Endothelial cell of umbilical vein (primary cell): ENCODE measurements at regions not wholly inside any gene's neighbourhood (a gene's known extent, or its start where the extent isn't known, plus 50 kb on each side); places are given as distances from the start of the nearest gene placed in this dataset.

ENCODE experiments used
- BruUV-seq: library from RNA; stranded (reverse); fragments of 400-500 nt; replicated peaks from 2 replicates; lab custom pipeline; 2021; lab: Mats Ljungman, UMichigan
- CTCF ChIA-PET: fragments of 300-600, 350-600 bp; sonication (Branson Sonifier 250); formaldehyde crosslinking; loops from one replicate; lab custom pipeline; 2021; ENCODE audit warnings: antibody characterized with exemption, inconsistent platforms; lab: Charles Lee
- POLR2A ChIA-PET: fragments of 300-600, 350-600 bp; sonication (Branson Sonifier 250); formaldehyde crosslinking; loops from one replicate; lab custom pipeline; 2021; ENCODE audit warnings: antibody characterized with exemption, inconsistent platforms; lab: Charles Lee
- DNase-seq: peaks from one replicate; pipeline ENCODE4 v3.0.0-alpha.2; 2011; ENCODE audit warnings: low read depth, low spot score
- FAIRE-seq: peaks from 2 replicates; lab custom pipeline; 2011; peaks lifted over from hg19 to GRCh38; lab: Jason Lieb, UNC
- H2AFZ ChIP-seq: 2 replicates; pipeline ENCODE4 v1.6.0; 2012; ENCODE audit warnings: low read depth, low read length, control low read depth, inconsistent platforms
- H3K27ac ChIP-seq: 2 replicates; pipeline ENCODE4 v1.5.1; 2011; ENCODE audit warnings: low read depth, mild to moderate bottlenecking, control low read depth, low read length, moderate library complexity; ENCODE audit not compliant: insufficient read depth
- H3K27me3 ChIP-seq, 2 experiments: 2 replicates each; pipeline versions ENCODE4 v1.6.0 to v1.6.1; 2011; ENCODE audit warnings: low read length in 2 of 2, mixed read lengths in 1 of 2; ENCODE audit not compliant: control insufficient read depth in 2 of 2, insufficient read depth in 2 of 2
- H3K36me3 ChIP-seq, 2 experiments: 2 replicates in 1 of 2; 3 replicates in 1 of 2; pipeline ENCODE4 v1.5.1; 2011; ENCODE audit warnings: low read length in 2 of 2, mild to moderate bottlenecking in 1 of 2, moderate library complexity in 1 of 2; ENCODE audit not compliant: control insufficient read depth in 2 of 2, insufficient read depth in 2 of 2; ENCODE audit errors: extremely low read depth in 1 of 2
- H3K4me1 ChIP-seq: 3 replicates; pipeline ENCODE4 v1.5.1; 2011; ENCODE audit warnings: mild to moderate bottlenecking, low read length; ENCODE audit not compliant: control insufficient read depth, insufficient read depth; ENCODE audit errors: extremely low read depth
- H3K4me2 ChIP-seq: 2 replicates; pipeline ENCODE4 v1.6.1; 2011; ENCODE audit warnings: low read length, control low read depth, mixed read lengths; ENCODE audit not compliant: insufficient read depth
- H3K4me3 ChIP-seq, 3 experiments: fragments of 200-600 bp in 1 of 3; sonication (generic), shearing (Covaris generic) in 1 of 3; replicated peaks in 1 of 3; 2 replicates each; pipeline ENCODE4 v1.5.1; 2011 to 2016; ENCODE audit warnings: control low read depth in 3 of 3, low read length in 3 of 3, mild to moderate bottlenecking in 2 of 3, inconsistent platforms in 1 of 3, low read depth in 1 of 3, moderate library complexity in 1 of 3; ENCODE audit not compliant: insufficient read depth in 1 of 3
- H3K79me2 ChIP-seq: 2 replicates; pipeline ENCODE4 v1.6.0; 2012; ENCODE audit warnings: low read length, inconsistent platforms; ENCODE audit not compliant: control insufficient read depth, insufficient read depth
- H3K9ac ChIP-seq: replicated peaks from 2 replicates; pipeline ENCODE3; 2011; ENCODE audit warnings: low read length, control low read depth; ENCODE audit not compliant: insufficient read depth; ENCODE audit errors: extremely low read depth
- H3K9me1 ChIP-seq: replicated peaks from 3 replicates; pipeline ENCODE4 v1.6.0; 2011; ENCODE audit warnings: mild to moderate bottlenecking, low read length; ENCODE audit not compliant: control insufficient read depth, insufficient read depth; ENCODE audit errors: extremely low read depth
- H3K9me3 ChIP-seq: replicated peaks from 2 replicates; pipeline ENCODE4 v1.5.1; 2012; ENCODE audit warnings: low read length, inconsistent platforms; ENCODE audit not compliant: control insufficient read depth, insufficient read depth
- H4K20me1 ChIP-seq: replicated peaks from 2 replicates; pipeline ENCODE3; 2011; ENCODE audit warnings: mild to moderate bottlenecking, low read length; ENCODE audit not compliant: control insufficient read depth, insufficient read depth; ENCODE audit errors: extremely low read depth
- EZH2 ChIP-seq: IDR thresholded peaks from 2 replicates; pipeline ENCODE4 v1.6.1; 2012; ENCODE audit warnings: borderline replicate concordance, low read depth, mild to moderate bottlenecking, moderate library complexity, low read length, inconsistent platforms; ENCODE audit not compliant: severe bottlenecking
- FOS ChIP-seq: IDR thresholded peaks from 2 replicates; pipeline ENCODE4 v1.6.1; 2011; ENCODE audit warnings: mild to moderate bottlenecking, low read length, moderate library complexity, borderline replicate concordance; ENCODE audit not compliant: insufficient read depth
- GATA2 ChIP-seq: IDR thresholded peaks from 2 replicates; pipeline ENCODE4 v1.7.0; 2011; ENCODE audit warnings: low read depth, mild to moderate bottlenecking, moderate library complexity, mixed read lengths, low read length; ENCODE audit not compliant: insufficient read length, insufficient read depth
- JUN ChIP-seq: IDR thresholded peaks from 2 replicates; pipeline ENCODE4 v1.6.1; 2011; ENCODE audit warnings: borderline replicate concordance, low read depth; ENCODE audit not compliant: insufficient read length, insufficient read depth
- MAX ChIP-seq: IDR thresholded peaks from 2 replicates; pipeline ENCODE4 v1.6.1; 2011; ENCODE audit not compliant: insufficient read depth, insufficient read length
- MYC ChIP-seq: IDR thresholded peaks from one replicate; pipeline ENCODE4 v1.6.1; 2011; ENCODE audit warnings: mild to moderate bottlenecking, low read depth, low read length
- POLR2A ChIP-seq: IDR thresholded peaks from 2 replicates; pipeline ENCODE4 v1.6.1; 2012; ENCODE audit warnings: low read depth, mild to moderate bottlenecking, control low read depth, low read length
- POLR2AphosphoS5 ChIP-seq: IDR thresholded peaks from 2 replicates; pipeline ENCODE4 v1.6.1; 2012; ENCODE audit warnings: low read depth, mild to moderate bottlenecking, control low read depth, low read length, moderate library complexity; ENCODE audit not compliant: insufficient read depth
- dilution Hi-C: fragments of 300-500 bp; cut with MboI; formaldehyde crosslinking; loops from one replicate; pipeline ENCODE4 v1.15.0; 2019; ENCODE audit warnings: low sequenced_read_pairs; ENCODE audit not compliant: extremely low pct_ligation_motif_present
- intact Hi-C: fragments of 100-400 bp; cut with micrococcal nuclease; formaldehyde crosslinking; loops from one replicate; pipeline ENCODE4 v1.10.0; 2022
- TF ChIP-seq, protein P1 (sequence below), 2 donors: IDR thresholded peaks; 1 replicate in 1 of 2; 2 replicates in 1 of 2; pipeline ENCODE4 v1.5.1; 2011; ENCODE audit warnings: low read length in 2 of 2, mild to moderate bottlenecking in 2 of 2, moderate library complexity in 2 of 2, control low read depth in 1 of 2, inconsistent platforms in 1 of 2, low read depth in 1 of 2; ENCODE audit not compliant: insufficient read depth in 1 of 2; ENCODE audit errors: extremely low read depth in 1 of 2

- Histone ChIP-seq H3K4me2 (no peak overlapping the region), H3K9me3 (no peaks in the 10 kb centered on the region), H2AFZ (no peak overlapping the region), H3K4me1 (peaks cover 8% of the 10 kb centered on the region), H3K79me2 (no peaks in the 10 kb centered on the region), H3K27me3 (peaks cover 0 to 3% of the 10 kb centered on the region in 2 experiments), H3K9ac (no peak overlapping the region), H4K20me1 (no peaks in the 10 kb centered on the region), H3K9me1 (no peaks in the 10 kb centered on the region), H3K36me3 (no peaks in the 10 kb centered on the region), H3K27ac (no peak overlapping the region), H3K4me3 (no peak overlapping the region)
- BruUV-seq = no TSS peak
- FAIRE-seq = no peak
- CTCF ChIA-PET = no interaction called here
- dilution Hi-C loops = no loop called here
- POLR2A ChIA-PET = no interaction called here
- TF ChIP-seq, protein P1, sequence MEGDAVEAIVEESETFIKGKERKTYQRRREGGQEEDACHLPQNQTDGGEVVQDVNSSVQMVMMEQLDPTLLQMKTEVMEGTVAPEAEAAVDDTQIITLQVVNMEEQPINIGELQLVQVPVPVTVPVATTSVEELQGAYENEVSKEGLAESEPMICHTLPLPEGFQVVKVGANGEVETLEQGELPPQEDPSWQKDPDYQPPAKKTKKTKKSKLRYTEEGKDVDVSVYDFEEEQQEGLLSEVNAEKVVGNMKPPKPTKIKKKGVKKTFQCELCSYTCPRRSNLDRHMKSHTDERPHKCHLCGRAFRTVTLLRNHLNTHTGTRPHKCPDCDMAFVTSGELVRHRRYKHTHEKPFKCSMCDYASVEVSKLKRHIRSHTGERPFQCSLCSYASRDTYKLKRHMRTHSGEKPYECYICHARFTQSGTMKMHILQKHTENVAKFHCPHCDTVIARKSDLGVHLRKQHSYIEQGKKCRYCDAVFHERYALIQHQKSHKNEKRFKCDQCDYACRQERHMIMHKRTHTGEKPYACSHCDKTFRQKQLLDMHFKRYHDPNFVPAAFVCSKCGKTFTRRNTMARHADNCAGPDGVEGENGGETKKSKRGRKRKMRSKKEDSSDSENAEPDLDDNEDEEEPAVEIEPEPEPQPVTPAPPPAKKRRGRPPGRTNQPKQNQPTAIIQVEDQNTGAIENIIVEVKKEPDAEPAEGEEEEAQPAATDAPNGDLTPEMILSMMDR (IDR thresholded peaks at IDR 0.05; ENCODE audit: extremely low read depth in 1 of 2, insufficient read depth in 1 of 2, low read depth in 1 of 2, low read length in 2 of 2) = no peak
- TF ChIP-seq JUN (no peak), EZH2 (no peak), POLR2AphosphoS5 (no peak), MAX (no peak), FOS (no peak), POLR2A (no peak), GATA2 (no peak), MYC (no peak)
- intact Hi-C loops = no loop called here
- DNase-seq = no peak
Observed at GRCh38 chr12:98121963-98122362, 393.4 kb upstream of the TMPO start.
